ENCODE measurements at regions not wholly inside any gene's neighbourhood (a gene's known extent, or its start where the extent isn't known, plus 50 kb on each side); places are given as distances from the start of the nearest gene placed in this dataset.

- no peak for TF ChIP-seq CTCF (conservative IDR thresholded peaks at IDR 0.05)
- no peak for TF ChIP-seq ZFX (IDR thresholded peaks at IDR 0.05)
Observed at GRCh38 chr1:238628110-238628509, 737.4 kb upstream of the ZP4 start.
